Stimulated activated CD4-positive, alpha-beta T cell treated with anti-CD3 and anti-CD28 coated beads, TNF-alpha, amount 100 ng/mL, for 1 hour (primary cell): ENCODE measurements at regions not wholly inside any gene's neighbourhood (a gene's known extent, or its start where the extent isn't known, plus 50 kb on each side); places are given as distances from the start of the nearest gene placed in this dataset.

Experiments used
- DNase-seq, 3 donors: peaks; one replicate each; pipeline ENCODE4 v3.0.0-alpha.2; 2020; ENCODE audit warnings: low read depth in 3 of 3, low spot score in 1 of 3

DNA sequence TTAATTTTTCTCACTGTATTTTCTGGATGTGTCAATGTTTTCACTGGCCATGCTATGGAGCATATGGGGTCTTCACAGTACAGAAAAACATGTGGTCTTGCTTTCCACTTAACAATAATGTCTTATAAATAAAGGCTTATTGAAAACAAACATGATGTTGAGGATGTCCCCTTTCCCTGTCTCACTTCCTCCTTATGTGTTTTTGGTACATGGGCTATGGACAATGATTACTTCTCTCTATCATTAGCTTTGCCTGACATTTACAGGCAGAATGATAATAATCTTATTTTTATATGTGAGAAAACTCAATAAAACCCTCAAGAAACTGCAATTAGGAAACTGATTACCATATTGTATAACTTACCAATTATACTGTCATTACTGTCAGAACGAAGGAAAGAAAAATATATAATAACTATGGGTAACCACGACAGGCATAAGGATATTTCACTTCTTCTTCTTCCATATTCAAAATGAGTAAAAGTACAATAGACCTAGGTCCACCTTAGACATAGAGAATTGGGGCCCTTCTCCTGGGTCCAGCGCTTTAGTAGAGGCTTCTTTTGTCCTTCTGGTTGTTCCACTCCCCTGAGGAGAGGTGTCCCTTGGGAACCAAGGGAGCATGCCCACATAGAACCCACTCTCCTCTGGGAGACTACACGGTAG, 375.0 kb downstream of the MAN2A1 start:
- no peak for DNase-seq

DNA sequence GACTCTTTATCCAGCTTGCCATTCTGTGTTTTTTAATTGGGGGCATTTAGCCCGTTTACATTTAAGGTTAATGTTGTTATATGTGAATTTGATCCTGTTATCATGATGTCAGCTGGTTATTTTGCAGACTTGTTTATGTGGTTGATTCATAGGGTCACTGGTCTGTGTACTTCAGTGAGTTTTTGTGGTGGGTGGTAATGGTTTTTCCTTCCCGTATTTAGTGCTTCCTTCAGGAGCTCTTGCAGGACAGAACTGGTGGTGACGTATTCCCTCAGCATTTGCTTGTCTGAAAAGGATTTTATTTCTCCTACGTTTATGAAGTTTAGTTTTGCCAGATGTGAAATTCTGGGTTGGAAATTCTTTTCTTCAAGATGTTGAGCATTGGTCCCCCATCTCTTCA, 381.1 kb downstream of the MAN2A1 start:
- DNase-seq = no peak

DNA sequence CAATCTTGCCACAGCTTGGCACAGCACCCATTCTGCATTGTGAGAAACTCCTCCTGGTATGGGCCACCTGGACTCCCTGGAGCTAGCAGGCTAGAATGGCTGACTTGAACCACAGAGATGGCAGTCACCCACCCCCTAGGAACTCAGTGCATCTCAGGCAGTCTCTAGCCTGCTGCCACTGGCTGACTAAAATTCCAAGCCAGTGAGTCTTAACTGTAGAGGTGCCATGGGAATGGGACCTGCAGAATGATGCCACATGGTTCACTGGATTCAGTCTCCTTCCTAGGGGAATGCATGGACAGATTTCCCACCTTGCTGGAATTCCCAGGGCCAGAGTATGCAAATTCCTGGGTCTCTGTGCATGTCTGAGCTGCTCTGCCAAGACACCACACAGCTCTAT, 382.9 kb downstream of the MAN2A1 start:
- no peak for DNase-seq

DNA sequence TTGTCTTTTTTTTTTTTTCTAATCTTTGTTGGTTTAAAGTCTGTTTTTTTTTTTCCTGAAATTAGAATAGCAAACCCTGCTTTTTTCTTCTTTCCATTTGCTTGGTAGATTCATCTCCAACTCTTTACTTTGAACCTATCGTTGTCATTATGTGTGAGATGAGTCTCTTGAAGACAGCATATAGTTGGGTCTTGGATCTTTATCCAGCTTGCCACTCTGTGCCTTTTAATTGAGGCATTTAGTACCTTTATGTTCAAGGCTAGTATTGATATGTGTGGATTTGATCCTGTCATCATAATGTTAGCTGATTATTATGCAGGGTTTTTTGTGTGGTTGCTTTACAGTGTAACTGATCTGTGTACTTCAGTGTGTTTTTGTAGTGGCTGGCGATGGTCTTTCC, 383.8 kb downstream of the MAN2A1 start:
- DNase-seq = no peak

- no peak for DNase-seq
These were observed 385.9 kb downstream of the MAN2A1 start for GRCh38 chr5:110075656-110076055.

DNA sequence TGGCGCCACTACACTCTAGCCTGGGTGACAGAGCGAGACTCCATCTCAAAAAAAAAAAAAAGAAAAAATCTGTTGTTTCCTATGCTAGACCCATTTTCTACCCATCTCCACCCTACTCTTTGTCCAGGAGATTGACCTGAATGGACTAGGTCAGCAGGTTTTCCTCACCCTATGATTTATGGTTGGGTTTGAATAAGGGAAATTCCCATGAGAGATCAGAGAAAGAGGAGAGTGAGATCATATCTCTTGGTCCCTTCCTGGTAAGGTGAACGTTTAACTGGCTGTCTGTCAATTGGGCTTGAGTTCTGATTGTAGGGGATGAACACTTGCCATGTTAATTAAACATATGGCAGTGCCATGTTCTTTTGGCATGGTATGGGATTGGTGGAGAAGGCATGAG, 387.4 kb downstream of the MAN2A1 start:
- no peak for DNase-seq

DNA sequence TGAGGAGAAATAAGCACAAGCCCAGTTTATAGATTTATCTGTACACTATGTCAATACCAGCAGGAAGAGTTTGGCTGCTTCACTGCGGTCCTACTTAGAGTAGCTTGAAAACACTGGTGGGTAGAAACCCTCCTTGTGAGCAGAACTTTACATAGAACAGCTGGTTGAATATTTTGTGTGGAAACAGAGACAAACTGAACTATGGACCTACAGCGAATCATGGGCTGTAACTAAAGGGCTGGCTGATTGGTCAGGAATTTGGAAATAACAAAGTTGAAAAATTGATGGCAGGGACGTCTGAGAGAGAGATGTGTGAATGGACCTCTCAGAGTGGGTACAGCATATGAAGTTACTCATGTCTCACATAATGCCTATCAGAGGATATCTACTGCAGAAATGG, 392.5 kb downstream of the MAN2A1 start:
- DNase-seq = no peak

GRCh38 chr5:110082863-110083262, 393.1 kb downstream of the MAN2A1 start:
- no peak for DNase-seq

GRCh38 chr5:110085826-110086225, 396.1 kb downstream of the MAN2A1 start:
- DNase-seq = no peak

- DNase-seq = no peak
These were observed 397.1 kb downstream of the MAN2A1 start for GRCh38 chr5:110086658-110087388.

- no peak for DNase-seq
These were observed 398.1 kb downstream of the MAN2A1 start for GRCh38 chr5:110087829-110088228.

GRCh38 chr5:110088676-110089436, 399.1 kb downstream of the MAN2A1 start:
- no peak for DNase-seq

- no peak for DNase-seq
These were observed 403.4 kb downstream of the MAN2A1 start for GRCh38 chr5:110092955-110093785.

DNA sequence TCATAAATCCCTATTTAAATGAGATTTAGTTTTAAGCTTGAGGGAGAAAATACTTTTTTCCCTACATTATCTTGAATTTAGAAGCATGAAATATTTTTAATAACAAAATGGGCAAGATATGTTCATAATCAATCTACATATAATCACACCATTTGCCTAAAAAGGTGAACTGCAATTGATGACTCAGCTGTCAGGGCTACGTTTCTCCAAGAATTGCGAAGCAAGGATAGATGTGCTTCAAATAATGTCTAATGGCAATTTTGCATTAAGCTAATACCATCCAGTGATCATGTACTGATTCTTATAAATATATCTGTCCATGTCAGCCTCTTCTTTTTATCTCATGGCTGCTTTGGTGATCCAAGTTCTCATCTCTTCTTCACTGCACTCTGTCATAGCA, 404.4 kb downstream of the MAN2A1 start:
- DNase-seq = no peak

DNA sequence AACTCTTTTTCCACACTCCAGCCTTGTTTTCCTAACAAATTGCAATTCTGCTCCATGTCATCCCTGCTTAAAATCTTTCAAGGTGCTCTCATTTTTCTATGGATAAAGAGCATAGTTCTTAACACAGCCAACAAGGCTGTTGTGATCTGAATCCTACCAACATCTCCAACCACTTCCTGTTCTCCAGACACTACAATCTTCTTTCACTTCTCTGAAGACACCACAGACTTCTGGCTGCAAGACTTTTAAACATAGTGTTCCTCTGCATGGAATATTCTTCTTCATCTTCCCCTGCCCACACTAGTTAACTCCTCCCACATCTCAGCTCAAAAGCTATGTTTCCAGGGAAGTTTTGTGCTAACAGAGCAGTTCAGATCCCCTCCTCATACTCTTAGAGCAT, 404.8 kb downstream of the MAN2A1 start:
- DNase-seq = no peak

DNA sequence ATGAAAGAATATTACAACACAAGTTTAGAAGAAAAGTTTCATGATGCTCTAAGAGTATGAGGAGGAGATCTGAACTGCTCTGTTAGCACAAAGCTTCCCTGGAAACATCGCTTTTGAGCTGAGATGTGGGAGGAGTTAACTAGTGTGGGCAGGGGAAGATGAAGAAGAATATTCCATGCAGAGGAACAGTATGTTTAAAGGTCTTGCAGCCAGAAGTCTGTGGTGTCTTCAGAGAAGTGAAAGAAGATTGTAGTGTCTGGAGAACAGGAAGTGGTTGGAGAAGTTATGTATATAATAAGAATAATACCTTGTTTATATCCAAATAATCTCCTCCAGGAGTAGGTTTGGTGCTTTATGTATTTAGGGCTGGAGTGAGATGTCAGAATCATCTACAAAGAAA, 406.7 kb downstream of the MAN2A1 start:
- no peak for DNase-seq

DNA sequence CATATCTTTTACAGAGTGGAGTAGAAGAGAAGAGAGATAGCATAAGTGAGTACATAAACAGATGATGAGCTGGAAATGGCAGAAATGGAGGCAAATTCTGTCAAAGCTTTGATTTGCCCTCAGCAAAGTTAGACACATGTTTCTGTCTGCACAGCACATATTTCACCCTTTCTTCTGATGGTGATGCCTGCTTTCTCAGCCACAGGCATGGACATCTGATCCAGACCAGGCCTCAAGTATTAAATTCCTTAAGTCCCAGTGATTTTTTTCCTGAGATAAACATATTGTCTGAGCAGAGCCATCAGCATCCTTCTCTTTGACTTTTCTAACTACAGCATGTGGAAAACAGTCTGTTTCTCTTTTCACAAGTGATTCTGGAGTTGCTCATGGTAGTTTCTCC, 409.8 kb downstream of the MAN2A1 start:
- DNase-seq = no peak

GRCh38 chr5:110103081-110103480, 413.4 kb downstream of the MAN2A1 start:
- no peak for DNase-seq

DNA sequence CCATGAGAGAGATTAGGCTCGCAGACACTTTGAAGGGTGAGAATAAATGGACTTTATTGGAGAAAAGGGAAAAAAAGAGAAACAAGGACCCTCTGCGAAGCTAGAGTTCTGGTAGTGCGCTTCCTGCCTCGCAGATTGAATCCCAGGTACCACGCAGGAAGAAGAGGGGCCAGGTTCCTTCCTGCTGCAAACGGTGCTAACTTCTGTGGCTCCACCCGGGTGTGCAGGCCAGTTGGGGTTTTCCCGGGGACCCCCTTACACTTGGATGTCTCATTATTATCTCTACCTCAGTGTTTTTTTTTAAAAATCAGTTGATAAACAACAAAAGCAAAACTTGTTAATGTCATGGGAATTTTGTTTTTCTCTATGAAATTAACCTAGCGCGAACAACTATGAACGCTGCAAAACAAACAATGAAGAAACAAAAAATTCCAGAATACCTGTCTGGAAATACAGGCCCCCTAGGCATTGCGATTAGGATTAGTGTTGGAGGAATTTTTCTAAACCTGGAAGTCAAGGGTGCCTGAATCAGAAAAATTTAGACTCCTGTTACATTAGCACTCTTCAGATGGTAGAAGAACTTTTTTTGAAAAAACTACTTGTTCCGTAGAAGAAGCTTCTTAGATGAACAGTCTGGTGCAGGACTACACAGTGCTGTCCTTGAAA, 414.5 kb downstream of the MAN2A1 start:
- DNase-seq = no peak

DNA sequence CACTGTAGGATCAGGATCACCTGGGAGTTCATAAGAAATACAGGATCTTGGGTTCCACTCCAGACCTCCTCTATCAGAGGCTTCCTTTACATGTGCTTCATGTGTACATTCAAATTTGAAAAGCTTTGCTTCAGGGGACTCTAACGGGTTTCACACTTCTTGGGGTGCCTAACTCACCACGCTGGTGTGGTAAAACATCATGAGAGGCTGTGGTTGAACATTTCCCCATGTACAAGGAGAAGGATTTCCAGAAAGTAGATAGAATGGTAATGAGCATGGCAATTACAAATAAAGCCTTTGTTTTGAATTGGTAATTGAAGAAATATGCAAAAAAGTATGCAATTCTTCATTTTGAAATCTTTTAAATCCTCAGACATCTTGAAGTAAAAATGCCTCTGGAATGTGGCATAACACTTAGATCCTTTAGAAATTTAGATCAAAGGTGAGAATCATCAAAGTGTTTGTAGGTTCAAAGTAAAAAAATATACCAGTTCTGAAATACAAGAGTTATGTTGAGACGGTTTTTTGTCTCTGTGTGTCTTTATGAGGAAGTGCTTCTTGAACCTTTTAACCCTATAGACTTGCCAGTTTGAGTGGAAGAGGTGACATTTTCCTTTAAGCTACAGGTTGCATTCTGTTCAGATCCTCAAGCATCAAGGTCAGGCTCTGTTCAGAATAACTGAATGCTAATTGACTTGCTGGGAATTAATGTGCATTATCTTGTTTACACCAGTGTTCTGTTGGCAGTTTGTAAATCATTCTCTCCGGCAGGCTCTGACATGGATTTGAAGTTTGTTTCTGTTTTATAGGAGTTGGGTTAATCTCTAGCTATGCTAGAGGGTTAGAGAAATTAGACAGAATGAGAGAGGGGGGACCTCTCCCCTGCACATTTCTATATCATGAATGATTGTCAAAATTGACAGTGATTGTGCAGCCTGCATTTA, 415.3 kb downstream of the MAN2A1 start:
- DNase-seq = no peak
